DOHH2 (cell line): ENCODE measurements at regions not wholly inside any gene's neighbourhood (a gene's known extent, or its start where the extent isn't known, plus 50 kb on each side); places are given as distances from the start of the nearest gene placed in this dataset.

Source experiments
- H3F3A ChIP-seq: fragments of 200-600 bp; sonication (generic), shearing (Covaris generic); 2 replicates; pipeline ENCODE4 v1.6.0; 2016; ENCODE audit warnings: antibody characterized with exemption, mild to moderate bottlenecking; ENCODE audit not compliant: control insufficient read depth, insufficient read depth
- H3K27ac ChIP-seq: fragments of 200-600 bp; sonication (generic); 2 replicates; pipeline ENCODE4 v1.5.1; 2014; ENCODE audit warnings: low read depth, mild to moderate bottlenecking, low read length, moderate library complexity
- H3K27me3 ChIP-seq: fragments of 200-600 bp; sonication (generic); 2 replicates; pipeline ENCODE4 v1.6.1; 2014; ENCODE audit warnings: mild to moderate bottlenecking, low read length, mixed read lengths; ENCODE audit not compliant: control insufficient read depth
- H3K36me3 ChIP-seq: fragments of 200-600 bp; sonication (generic); 2 replicates; pipeline ENCODE4 v1.6.1; 2014; ENCODE audit warnings: mild to moderate bottlenecking, low read length, moderate library complexity, mixed read lengths; ENCODE audit not compliant: control insufficient read depth
- H3K4me1 ChIP-seq: fragments of 200-600 bp; sonication (generic); 2 replicates; pipeline ENCODE4 v1.6.1; 2014; ENCODE audit warnings: mild to moderate bottlenecking, low read length, mixed read lengths; ENCODE audit not compliant: control insufficient read depth
- H3K4me2 ChIP-seq: fragments of 200-600 bp; sonication (generic); 2 replicates; pipeline ENCODE4 v1.6.0; 2014; ENCODE audit warnings: mild to moderate bottlenecking, low read length, moderate library complexity
- H3K4me3 ChIP-seq: fragments of 200-600 bp; sonication (generic); 2 replicates; pipeline ENCODE4 v1.5.1; 2014; ENCODE audit warnings: mild to moderate bottlenecking, low read length, mixed read lengths
- H3K79me2 ChIP-seq: fragments of 200-600 bp; sonication (generic); 2 replicates; pipeline ENCODE4 v1.6.1; 2014; ENCODE audit warnings: mild to moderate bottlenecking, low read length, mixed read lengths; ENCODE audit not compliant: control insufficient read depth
- H3K9me2 ChIP-seq: fragments of 200-600 bp; sonication (generic); replicated peaks from 2 replicates; pipeline ENCODE4 v1.6.1; 2014; ENCODE audit warnings: mild to moderate bottlenecking, low read length, mixed read lengths; ENCODE audit not compliant: control insufficient read depth
- H3K9me3 ChIP-seq: fragments of 200-600 bp; sonication (generic); 2 replicates; pipeline ENCODE4 v1.6.1; 2014; ENCODE audit warnings: antibody characterized with exemption, low read length, mixed read lengths; ENCODE audit not compliant: control insufficient read depth, insufficient read depth
- H4K20me1 ChIP-seq: fragments of 200-600 bp; sonication (generic); 2 replicates; pipeline ENCODE4 v1.6.0; 2014; ENCODE audit warnings: low read depth, mild to moderate bottlenecking, antibody characterized with exemption, low read length, moderate library complexity; ENCODE audit not compliant: control insufficient read depth, insufficient read depth
- CTCF ChIP-seq: fragments of 200-600 bp; sonication (generic); IDR thresholded peaks from one replicate; pipeline ENCODE4 v1.5.1; 2014; ENCODE audit warnings: antibody characterized with exemption, mild to moderate bottlenecking, low read depth, low read length; ENCODE audit not compliant: poor library complexity, severe bottlenecking
- EZH2phosphoT487 ChIP-seq: fragments of 200-600 bp; sonication (generic); IDR thresholded peaks from 2 replicates; pipeline ENCODE4 v1.6.1; 2017; ENCODE audit warnings: borderline replicate concordance, mild to moderate bottlenecking, antibody characterized with exemption, low read length, moderate library complexity, mixed read lengths

GRCh38 chr5:34571677-34572041, 84.5 kb upstream of the RAI14 start:
- no peaks in the 10 kb centered on the region for H3K36me3 ChIP-seq
- H3K27ac ChIP-seq = no peak overlapping the region
- H3F3A ChIP-seq = no peaks in the 10 kb centered on the region
- H3K27me3 ChIP-seq = no peaks in the 10 kb centered on the region
- H3K4me3 ChIP-seq = no peak overlapping the region
- no peaks in the 10 kb centered on the region for H3K9me2 ChIP-seq
- no peak for TF ChIP-seq EZH2phosphoT487
- no peak for TF ChIP-seq CTCF
- no peaks in the 10 kb centered on the region for H3K4me1 ChIP-seq
- no peak overlapping the region for H3K4me2 ChIP-seq
- no peaks in the 10 kb centered on the region for H3K79me2 ChIP-seq
- no peaks in the 10 kb centered on the region for H3K9me3 ChIP-seq
- H4K20me1 ChIP-seq = no peaks in the 10 kb centered on the region

GRCh38 chr5:34574936-34575467, 81.1 kb upstream of the RAI14 start:
- Histone ChIP-seq H3K4me2 (no peak overlapping the region), H3K36me3 (no peaks in the 10 kb centered on the region), H3K79me2 (no peaks in the 10 kb centered on the region), H4K20me1 (no peaks in the 10 kb centered on the region), H3K27ac (no peak overlapping the region), H3K4me3 (no peak overlapping the region), H3K27me3 (no peaks in the 10 kb centered on the region), H3F3A (no peaks in the 10 kb centered on the region), H3K9me2 (no peaks in the 10 kb centered on the region), H3K9me3 (no peaks in the 10 kb centered on the region), H3K4me1 (no peaks in the 10 kb centered on the region)
- TF ChIP-seq EZH2phosphoT487 (no peak), CTCF (no peak)

GRCh38 chr5:34576891-34577666, 79.0 kb upstream of the RAI14 start:
- no peak overlapping the region for H3K27ac ChIP-seq

More at GRCh38 chr5:34576891-34577666, 79.0 kb upstream of the RAI14 start:
- Histone ChIP-seq H3K27me3 (no peaks in the 10 kb centered on the region), H3K9me2 (no peaks in the 10 kb centered on the region), H3K9me3 (no peaks in the 10 kb centered on the region), H3K79me2 (no peaks in the 10 kb centered on the region), H3K4me2 (no peak overlapping the region), H3K36me3 (no peaks in the 10 kb centered on the region), H3K4me1 (no peaks in the 10 kb centered on the region), H3K4me3 (no peak overlapping the region), H4K20me1 (no peaks in the 10 kb centered on the region), H3F3A (no peaks in the 10 kb centered on the region)
- TF ChIP-seq EZH2phosphoT487 (no peak), CTCF (no peak)
